AG04449 (cell line): ENCODE measurements at regions not wholly inside any gene's neighbourhood (a gene's known extent, or its start where the extent isn't known, plus 50 kb on each side); places are given as distances from the start of the nearest gene placed in this dataset.
"Not testable (repeated sequence)": the region's sequence is repeated elsewhere in the genome, so short reads cannot be mapped to it uniquely, and the experiment has no call there.

Experiments used
- CTCF ChIA-PET: fragments of 350-600 bp; formaldehyde crosslinking; extraction: SDS; loops from one replicate; lab custom pipeline; 2021; ENCODE audit warnings: antibody characterized with exemption; lab: Yijun Ruan, JAX
- POLR2A ChIA-PET: fragments of 400-600, 350-600 bp; formaldehyde crosslinking; extraction: SDS; loops from one replicate; lab custom pipeline; 2020; ENCODE audit warnings: antibody characterized with exemption, inconsistent platforms; lab: Yijun Ruan, JAX
- DNase-seq: peaks from one replicate; pipeline ENCODE4 v3.0.0-alpha.2; 2010; ENCODE audit warnings: low read depth, low spot score
- H3K4me3 ChIP-seq: 2 replicates; pipeline ENCODE4 v1.5.1; 2011; ENCODE audit warnings: low read depth, mild to moderate bottlenecking, control low read depth, low read length
- CTCF ChIP-seq: IDR thresholded peaks from one replicate; pipeline ENCODE4 v1.5.1; 2011; ENCODE audit warnings: mild to moderate bottlenecking, moderate library complexity, low read length, control low read depth, inconsistent platforms; ENCODE audit not compliant: insufficient read depth; ENCODE audit errors: missing control alignments

- DNase-seq: no peak
- CTCF ChIA-PET: interaction anchor here (0.9 to 10.0 kb wide), 3 partner anchors 15 to 216 kb away, joined by 3 to 123 read pairs (median 19); no protein-coding TSS in a partner anchor
- H3K4me3 ChIP-seq: no peak overlapping the region
- POLR2A ChIA-PET: interaction anchor here (0.6 kb wide), 1 partner anchor 100 kb away, joined by 3 read pairs; no protein-coding TSS in a partner anchor
- no peak for TF ChIP-seq CTCF
Observed at GRCh38 chr6:100084316-100084990, 90.4 kb upstream of the MCHR2 start.

- ChIA-PET POLR2A (no interaction called here), CTCF (interaction anchor here (0.8 to 3.8 kb wide), 4 partner anchors 9 to 77 kb away, joined by 4 to 31 read pairs (median 4); no protein-coding TSS in a partner anchor)
- no peak overlapping the region for H3K4me3 ChIP-seq
- TF ChIP-seq CTCF: peak; percentile 43
- no peak for DNase-seq
Observed at GRCh38 chr6:100078509-100078908, 84.5 kb upstream of the MCHR2 start.

- POLR2A ChIA-PET: no interaction called here
- no peak overlapping the region for H3K4me3 ChIP-seq
- CTCF ChIA-PET: interaction anchor here (1.6 kb wide), 1 partner anchor 198 kb away, joined by 6 read pairs; no protein-coding TSS in a partner anchor
- no peak for DNase-seq
- TF ChIP-seq CTCF: no peak
Observed at GRCh38 chr6:100065348-100065747, 71.3 kb upstream of the MCHR2 start.

GRCh38 chr6:100062621-100063020 lies 68.6 kb upstream of the MCHR2 start:
- H3K4me3 ChIP-seq: no peak overlapping the region
- CTCF ChIA-PET: interaction anchor here (1.0 to 1.2 kb wide), 2 partner anchors 61 to 195 kb away, joined by 3 read pairs; no protein-coding TSS in a partner anchor

GRCh38 chr6:100057941-100058340 lies 63.9 kb upstream of the MCHR2 start:
- ChIA-PET POLR2A (no interaction called here), CTCF (no interaction called here)
- TF ChIP-seq CTCF: no peak
- H3K4me3 ChIP-seq: no peak overlapping the region
- DNase-seq: no peak

More at GRCh38 chr6:100062621-100063020, 68.6 kb upstream of the MCHR2 start:
- TF ChIP-seq CTCF: no peak
- DNase-seq: no peak
- POLR2A ChIA-PET: no interaction called here

GRCh38 chr6:100050550-100050949 lies 56.5 kb upstream of the MCHR2 start:
- POLR2A ChIA-PET: no interaction called here
- CTCF ChIA-PET: no interaction called here
- H3K4me3 ChIP-seq: no peak overlapping the region
- TF ChIP-seq CTCF: no peak
- DNase-seq: no peak

- DNase-seq, H3K4me3 ChIP-seq, POLR2A ChIA-PET, CTCF ChIA-PET: not testable (repeated sequence)
Observed at GRCh38 chr6:100043961-100044360, 49.9 kb upstream of the MCHR2 start.
